ENCODE measurements at regions not wholly inside any gene's neighbourhood (a gene's known extent, or its start where the extent isn't known, plus 50 kb on each side); places are given as distances from the start of the nearest gene placed in this dataset.

DNA sequence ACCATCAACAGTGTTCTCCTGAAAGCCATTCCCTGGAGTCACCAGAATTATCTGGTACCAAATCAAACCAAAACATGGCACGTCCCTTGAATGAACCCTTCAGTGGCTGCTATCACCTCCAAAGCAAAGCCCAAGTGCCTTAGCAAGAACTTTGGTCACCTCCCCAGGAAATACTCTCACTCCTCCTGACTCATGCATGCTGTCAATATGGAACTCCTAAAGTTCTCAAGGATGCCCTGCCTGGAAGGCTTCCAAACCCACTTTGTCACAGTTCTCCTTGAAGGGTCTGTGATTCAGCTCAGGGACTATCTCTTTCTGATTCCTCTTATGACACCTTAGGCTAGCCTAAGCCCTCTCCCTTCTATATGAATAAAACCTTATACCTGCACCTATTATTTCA lies 146.1 kb upstream of the RUNX1 start:
- TF ChIP-seq CTCF (conservative IDR thresholded peaks at IDR 0.05; ENCODE audit: low read length) (no peak), EZH2phosphoT487 (IDR thresholded peaks at IDR 0.05; ENCODE audit: borderline replicate concordance) (no peak)
